AG09319 (cell line): ENCODE measurements at regions not wholly inside any gene's neighbourhood (a gene's known extent, or its start where the extent isn't known, plus 50 kb on each side); places are given as distances from the start of the nearest gene placed in this dataset.

ENCODE experiments used
- DNase-seq: peaks from one replicate; pipeline ENCODE4 v3.0.0-alpha.2; 2010; ENCODE audit warnings: low read depth; ENCODE audit errors: extremely low read depth
- TF ChIP-seq, protein P1 (sequence below): IDR thresholded peaks from 2 replicates; pipeline ENCODE4 v1.5.1; 2011; ENCODE audit warnings: low read depth, mild to moderate bottlenecking, inconsistent platforms, low read length, moderate library complexity

DNA sequence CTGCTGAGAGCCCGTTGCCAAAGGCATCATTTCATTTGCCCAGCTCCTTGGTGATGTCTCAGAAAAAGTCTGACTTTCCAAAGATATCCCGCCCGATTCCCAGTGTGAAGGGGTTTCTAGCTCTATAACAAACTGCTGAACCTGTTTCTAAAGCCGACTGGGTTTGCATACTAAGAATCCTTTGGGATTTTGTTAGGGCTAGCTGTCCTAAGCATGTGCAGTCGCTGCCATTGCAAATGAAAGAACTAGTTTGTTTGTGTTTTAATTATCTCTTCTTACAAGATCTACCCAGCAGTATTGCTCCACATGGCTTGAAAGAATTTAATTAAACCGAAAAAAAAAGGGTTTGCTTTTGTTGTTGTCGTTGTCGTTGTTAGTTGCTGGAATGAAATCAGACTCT, 476.6 kb downstream of the GATA3 start:
- no peak for DNase-seq
- TF ChIP-seq, protein P1, sequence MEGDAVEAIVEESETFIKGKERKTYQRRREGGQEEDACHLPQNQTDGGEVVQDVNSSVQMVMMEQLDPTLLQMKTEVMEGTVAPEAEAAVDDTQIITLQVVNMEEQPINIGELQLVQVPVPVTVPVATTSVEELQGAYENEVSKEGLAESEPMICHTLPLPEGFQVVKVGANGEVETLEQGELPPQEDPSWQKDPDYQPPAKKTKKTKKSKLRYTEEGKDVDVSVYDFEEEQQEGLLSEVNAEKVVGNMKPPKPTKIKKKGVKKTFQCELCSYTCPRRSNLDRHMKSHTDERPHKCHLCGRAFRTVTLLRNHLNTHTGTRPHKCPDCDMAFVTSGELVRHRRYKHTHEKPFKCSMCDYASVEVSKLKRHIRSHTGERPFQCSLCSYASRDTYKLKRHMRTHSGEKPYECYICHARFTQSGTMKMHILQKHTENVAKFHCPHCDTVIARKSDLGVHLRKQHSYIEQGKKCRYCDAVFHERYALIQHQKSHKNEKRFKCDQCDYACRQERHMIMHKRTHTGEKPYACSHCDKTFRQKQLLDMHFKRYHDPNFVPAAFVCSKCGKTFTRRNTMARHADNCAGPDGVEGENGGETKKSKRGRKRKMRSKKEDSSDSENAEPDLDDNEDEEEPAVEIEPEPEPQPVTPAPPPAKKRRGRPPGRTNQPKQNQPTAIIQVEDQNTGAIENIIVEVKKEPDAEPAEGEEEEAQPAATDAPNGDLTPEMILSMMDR = no peak

DNA sequence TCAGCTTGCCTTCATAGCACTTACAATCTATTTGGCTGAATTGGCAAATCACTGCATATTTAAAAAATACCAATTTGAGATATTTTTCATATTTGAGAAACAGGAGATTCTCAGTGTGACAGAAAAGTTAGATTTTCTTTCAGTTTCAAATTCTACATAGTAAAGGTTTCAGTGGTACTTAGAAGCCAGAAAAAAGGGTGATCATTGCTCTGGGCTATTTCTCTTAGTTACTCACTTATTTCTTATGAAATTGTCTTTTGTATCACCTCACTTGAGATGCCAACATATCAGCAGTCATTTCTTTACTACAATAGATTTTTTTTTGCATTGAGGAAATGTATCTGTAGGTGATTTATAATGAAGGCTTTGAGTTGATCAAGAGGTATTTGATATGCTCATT, 478.2 kb downstream of the GATA3 start:
- DNase-seq = no peak
- TF ChIP-seq, protein P1 = no peak

DNA sequence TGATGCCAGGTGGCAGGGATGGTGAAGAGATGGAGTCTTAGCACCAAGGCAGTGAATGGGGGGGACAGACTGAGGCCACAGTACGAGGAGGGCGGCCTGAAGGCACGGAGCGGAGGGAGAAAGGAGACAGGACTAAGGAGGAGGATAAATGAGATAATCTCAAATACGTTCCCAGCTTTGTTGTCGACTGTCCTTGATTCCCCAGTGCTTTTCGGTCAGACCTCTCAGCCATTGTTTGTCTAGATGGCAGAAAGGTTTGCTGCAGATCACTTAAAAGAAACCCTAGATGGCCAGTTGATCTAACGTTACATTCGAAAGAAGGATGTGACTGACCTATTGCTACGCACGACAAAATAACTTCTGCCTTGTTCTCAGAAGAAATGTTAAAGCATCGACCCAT, 479.0 kb downstream of the GATA3 start:
- DNase-seq = no peak
- TF ChIP-seq, protein P1 = no peak

GRCh38 chr10:8534096-8534495, 479.6 kb downstream of the GATA3 start:
- DNase-seq = no peak
- TF ChIP-seq, protein P1 = no peak

DNA sequence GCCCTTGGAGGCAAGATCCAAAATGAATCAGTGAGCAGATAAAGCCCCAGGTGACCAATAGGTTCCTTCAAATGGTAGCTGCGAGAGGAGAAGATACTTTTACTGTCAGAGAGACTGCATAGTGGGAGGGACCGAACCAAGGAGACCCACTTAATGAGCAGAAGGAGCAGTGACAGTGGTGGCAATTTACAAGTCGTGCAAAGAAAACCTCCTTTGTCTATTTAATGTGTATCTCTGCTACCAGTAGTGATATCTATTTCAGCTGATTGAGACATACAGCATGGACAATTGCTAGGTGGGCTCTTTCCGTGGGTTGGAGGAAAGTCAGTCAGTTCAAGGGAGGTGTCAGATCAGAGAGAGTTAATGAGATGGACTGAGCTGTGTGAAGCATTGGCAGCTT, 480.4 kb downstream of the GATA3 start:
- TF ChIP-seq, protein P1 = no peak
- no peak for DNase-seq

- DNase-seq = no peak
- TF ChIP-seq, protein P1 = no peak
Observed at GRCh38 chr10:8539056-8539455, 484.6 kb downstream of the GATA3 start.

- TF ChIP-seq, protein P1 = no peak
- DNase-seq = no peak
Observed at GRCh38 chr10:8543361-8544056, 489.0 kb downstream of the GATA3 start.
